Activated CD8-positive, alpha-beta T cell treated with anti-CD3 and anti-CD28 coated beads for 36 hours (primary cell): ENCODE measurements at regions not wholly inside any gene's neighbourhood (a gene's known extent, or its start where the extent isn't known, plus 50 kb on each side); places are given as distances from the start of the nearest gene placed in this dataset.

Source experiments
- ATAC-seq: fragments of 200-7000 bp; cut with Tn5 transposase; one replicate; pipeline ENCODE4 v1.10.0; 2021; ENCODE audit warnings: mild to moderate bottlenecking, moderate library complexity
- CTCF ChIA-PET: fragments of 350-600 bp; sonication (Branson Sonifier 250); formaldehyde crosslinking; loops from one replicate; lab custom pipeline; 2021; ENCODE audit warnings: antibody characterized with exemption; lab: Charles Lee
- POLR2A ChIA-PET: fragments of 350-600 bp; sonication (Branson Sonifier 250); formaldehyde crosslinking; loops from one replicate; lab custom pipeline; 2021; ENCODE audit warnings: antibody characterized with exemption; lab: Charles Lee
- DNase-seq: peaks from one replicate; pipeline ENCODE4 v3.0.0-alpha.2; 2020
- H3K27ac Mint-ChIP-seq: one replicate; pipeline ENCODE4 v1.8.0; 2021; ENCODE audit warnings: mild to moderate bottlenecking, mixed read lengths
- H3K27me3 Mint-ChIP-seq: one replicate; pipeline ENCODE4 v1.8.0; 2021; ENCODE audit warnings: mixed read lengths
- H3K36me3 Mint-ChIP-seq: one replicate; pipeline ENCODE4 v1.8.0; 2021; ENCODE audit warnings: low read depth, mixed read lengths
- H3K4me1 Mint-ChIP-seq: one replicate; pipeline ENCODE4 v1.8.0; 2021; ENCODE audit warnings: low read depth, mixed read lengths
- H3K4me3 Mint-ChIP-seq: one replicate; pipeline ENCODE4 v1.8.0; 2021; ENCODE audit warnings: mild to moderate bottlenecking, moderate library complexity, mixed read lengths
- H3K9me3 Mint-ChIP-seq: one replicate; pipeline ENCODE4 v1.8.0; 2021; ENCODE audit warnings: mixed read lengths
- CTCF ChIP-seq: fragments of 200-600 bp; IDR thresholded peaks from one replicate; pipeline ENCODE4 v1.8.0; 2022; ENCODE audit warnings: antibody characterized with exemption, mild to moderate bottlenecking
- intact Hi-C: fragments of 100-400 bp; cut with micrococcal nuclease; formaldehyde crosslinking; loops from one replicate; pipeline ENCODE4 v1.10.0; 2022

GRCh38 chr11:92384358-92384757, 159.7 kb downstream of the FAT3 start:
- H3K4me1 Mint-ChIP-seq: no peaks in the 10 kb centered on the region
- H3K9me3 Mint-ChIP-seq: peaks cover 2% of the 10 kb centered on the region
- no peak for TF ChIP-seq CTCF
- no peaks in the 10 kb centered on the region for H3K27me3 Mint-ChIP-seq
- CTCF ChIA-PET: no interaction called here
- no peak overlapping the region for H3K4me3 Mint-ChIP-seq
- H3K36me3 Mint-ChIP-seq: no peaks in the 10 kb centered on the region
- POLR2A ChIA-PET: no interaction called here
- intact Hi-C loops: no loop called here
- H3K27ac Mint-ChIP-seq: no peak overlapping the region
- DNase-seq (no peak), ATAC-seq (no peak)

GRCh38 chr11:92384802-92385201, 160.2 kb downstream of the FAT3 start:
- CTCF ChIA-PET: no interaction called here
- Mint-ChIP-seq H3K27me3 (no peaks in the 10 kb centered on the region), H3K9me3 (peaks cover under 1% of the 10 kb centered on the region), H3K36me3 (no peaks in the 10 kb centered on the region), H3K4me1 (no peaks in the 10 kb centered on the region), H3K27ac (no peak overlapping the region), H3K4me3 (no peak overlapping the region)
- POLR2A ChIA-PET: no interaction called here
- TF ChIP-seq CTCF: no peak
- DNase-seq (no peak), ATAC-seq (no peak)
- intact Hi-C loops: no loop called here

- no peaks in the 10 kb centered on the region for H3K27me3 Mint-ChIP-seq
- H3K4me3 Mint-ChIP-seq: no peak overlapping the region
- H3K36me3 Mint-ChIP-seq: no peaks in the 10 kb centered on the region
- DNase-seq: no peak
- ChIA-PET CTCF (no interaction called here), POLR2A (interaction anchor here (0.6 kb wide), 1 partner anchor 803 kb away, joined by 3 read pairs; no protein-coding TSS in a partner anchor)
- H3K27ac Mint-ChIP-seq: no peak overlapping the region
- no peak for ATAC-seq
- intact Hi-C loops: no loop called here
- TF ChIP-seq CTCF: no peak
- H3K9me3 Mint-ChIP-seq: no peaks in the 10 kb centered on the region
- no peaks in the 10 kb centered on the region for H3K4me1 Mint-ChIP-seq
Measured at GRCh38 chr11:92386577-92386976, 162.0 kb downstream of the FAT3 start.

- no peaks in the 10 kb centered on the region for H3K36me3 Mint-ChIP-seq
- ATAC-seq: no peak
Measured at GRCh38 chr11:92387859-92388258, 163.2 kb downstream of the FAT3 start.

GRCh38 chr11:92388380-92388779, 163.8 kb downstream of the FAT3 start:
- H3K4me1 Mint-ChIP-seq: no peaks in the 10 kb centered on the region
- no peaks in the 10 kb centered on the region for H3K36me3 Mint-ChIP-seq
- no peak for DNase-seq
- no peaks in the 10 kb centered on the region for H3K27me3 Mint-ChIP-seq
- H3K9me3 Mint-ChIP-seq: no peaks in the 10 kb centered on the region
- ChIA-PET POLR2A (no interaction called here), CTCF (no interaction called here)
- no peak for TF ChIP-seq CTCF
- H3K27ac Mint-ChIP-seq: no peak overlapping the region
- no peak overlapping the region for H3K4me3 Mint-ChIP-seq
- ATAC-seq: no peak
- intact Hi-C loops: no loop called here

More at GRCh38 chr11:92387859-92388258, 163.2 kb downstream of the FAT3 start:
- Mint-ChIP-seq H3K27me3 (no peaks in the 10 kb centered on the region), H3K27ac (no peak overlapping the region), H3K4me1 (no peaks in the 10 kb centered on the region), H3K4me3 (no peak overlapping the region), H3K9me3 (no peaks in the 10 kb centered on the region)
- CTCF ChIA-PET: no interaction called here
- no peak for TF ChIP-seq CTCF
- POLR2A ChIA-PET: no interaction called here
- intact Hi-C loops: no loop called here
- DNase-seq: no peak
